ENCODE measurements at regions not wholly inside any gene's neighbourhood (a gene's known extent, or its start where the extent isn't known, plus 50 kb on each side); places are given as distances from the start of the nearest gene placed in this dataset.

GRCh38 chr9:103522409-103522808, 527.3 kb downstream of the CYLC2 start:
- Histone ChIP-seq H3K9me3 (ENCODE audit: control insufficient read depth, insufficient read depth, low read depth, low read length) (no peaks in the 10 kb centered on the region), H3K4me1 (ENCODE audit: control insufficient read depth, insufficient read depth, low read length) (no peaks in the 10 kb centered on the region), H3K27me3 (ENCODE audit: control insufficient read depth, insufficient read depth, low read length) (no peaks in the 10 kb centered on the region), H3K36me3 (ENCODE audit: control insufficient read depth, insufficient read depth, low read length) (no peaks in the 10 kb centered on the region), H3K27ac (ENCODE audit: low read length) (no peak overlapping the region), H3K4me3 (ENCODE audit: low read depth in 2 of 2, low read length in 2 of 2) (no peak overlapping the region)
- in situ Hi-C loops (cut with HindIII; ENCODE audit: low pct_unique_long_range_greater_than_20kb, low sequenced_read_pairs) = no loop called here
- POLR2A ChIA-PET = no interaction called here
- BruUV-seq (replicated peaks) = no TSS peak
- no peak for TF ChIP-seq SIN3A (IDR thresholded peaks at IDR 0.05; ENCODE audit: borderline replicate concordance, insufficient read depth, low read depth, low read length)
- no peak for TF ChIP-seq CTCF (IDR thresholded peaks at IDR 0.05)
- TF ChIP-seq POLR2AphosphoS5 (IDR thresholded peaks at IDR 0.05; ENCODE audit: low read depth, low read length) = no peak
- TF ChIP-seq REST (IDR thresholded peaks at IDR 0.05; ENCODE audit: insufficient read depth in 1 of 2, low read depth in 2 of 2, low read length in 1 of 2) = no peak
- TF ChIP-seq TCF7L2 (IDR thresholded peaks at IDR 0.05; ENCODE audit: low read depth, low read length) = no peak
- no peak for ATAC-seq
- intact Hi-C loops (cut with micrococcal nuclease; ENCODE audit: unreplicated experiment) = no loop called here
- DNase-seq (ENCODE audit: low read depth, low spot score) = no peak
- CTCF ChIA-PET = no interaction called here

- in situ Hi-C loops (cut with HindIII; ENCODE audit: low pct_unique_long_range_greater_than_20kb, low sequenced_read_pairs) (no loop called here), intact Hi-C loops (cut with micrococcal nuclease; ENCODE audit: unreplicated experiment) (no loop called here)
- Histone ChIP-seq H3K36me3 (ENCODE audit: control insufficient read depth, insufficient read depth, low read length) (no peaks in the 10 kb centered on the region), H3K27ac (ENCODE audit: low read length) (no peak overlapping the region), H3K9me3 (ENCODE audit: control insufficient read depth, insufficient read depth, low read depth, low read length) (no peaks in the 10 kb centered on the region), H3K4me1 (ENCODE audit: control insufficient read depth, insufficient read depth, low read length) (no peaks in the 10 kb centered on the region), H3K27me3 (ENCODE audit: control insufficient read depth, insufficient read depth, low read length) (no peaks in the 10 kb centered on the region), H3K4me3 (ENCODE audit: low read depth in 2 of 2, low read length in 2 of 2) (no peak overlapping the region)
- ChIA-PET CTCF (no interaction called here), POLR2A (no interaction called here)
- DNase-seq (ENCODE audit: low read depth, low spot score) = no peak
- BruUV-seq (replicated peaks) = no TSS peak
- ATAC-seq = no peak
- TF ChIP-seq CTCF (IDR thresholded peaks at IDR 0.05) (no peak), TCF7L2 (IDR thresholded peaks at IDR 0.05; ENCODE audit: low read depth, low read length) (no peak), SIN3A (IDR thresholded peaks at IDR 0.05; ENCODE audit: borderline replicate concordance, insufficient read depth, low read depth, low read length) (no peak), REST (IDR thresholded peaks at IDR 0.05; ENCODE audit: insufficient read depth in 1 of 2, low read depth in 2 of 2, low read length in 1 of 2) (no peak), POLR2AphosphoS5 (IDR thresholded peaks at IDR 0.05; ENCODE audit: low read depth, low read length) (no peak)
Observed at GRCh38 chr9:103530934-103531333, 535.8 kb downstream of the CYLC2 start.
